SK-N-SH (cell line): ENCODE measurements at regions not wholly inside any gene's neighbourhood (a gene's known extent, or its start where the extent isn't known, plus 50 kb on each side); places are given as distances from the start of the nearest gene placed in this dataset.

Experiments
- CTCF ChIA-PET: fragments of 300-600, 350-600 bp; formaldehyde crosslinking; extraction: SDS; loops from one replicate; lab custom pipeline; 2021; lab: Yijun Ruan, JAX
- POLR2A ChIA-PET: fragments of 350-600 bp; sonication (Branson Sonifier 250); formaldehyde crosslinking; extraction: SDS; loops from one replicate; lab custom pipeline; 2020; ENCODE audit warnings: antibody characterized with exemption, inconsistent platforms; lab: Yijun Ruan, JAX
- DNase-seq: peaks from one replicate; pipeline ENCODE4 v3.0.0; 2012
- H2AFZ ChIP-seq: fragments of 200-600 bp; sonication (generic); 2 replicates; pipeline ENCODE4 v1.8.1; 2016; ENCODE audit warnings: antibody characterized with exemption, mild to moderate bottlenecking, low read depth
- H3F3A ChIP-seq: fragments of 200-600 bp; sonication (generic); replicated peaks from 2 replicates; pipeline ENCODE3; 2016; ENCODE audit warnings: antibody characterized with exemption, mild to moderate bottlenecking; ENCODE audit not compliant: insufficient read depth
- H3K27ac ChIP-seq, 2 experiments: fragments of 200-500 bp in 1 of 2; fragments of 200-600 bp in 1 of 2; sonication (Bioruptor generic) in 1 of 2; sonication (generic), shearing (Covaris generic) in 1 of 2; 2 replicates each; pipeline versions ENCODE4 v1.5.1 to v1.6.1; 2014 to 2016; ENCODE audit warnings: low read depth in 2 of 2, inconsistent platforms in 1 of 2, low read length in 1 of 2, mild to moderate bottlenecking in 1 of 2, mixed read lengths in 1 of 2
- H3K27me3 ChIP-seq: fragments of 200-600 bp; sonication (generic), shearing (Covaris generic); 2 replicates; pipeline ENCODE4 v1.6.1; 2016; ENCODE audit warnings: mixed run types; ENCODE audit not compliant: insufficient read depth
- H3K36me3 ChIP-seq, 2 experiments: fragments of 200-500 bp in 1 of 2; fragments of 200-600 bp in 1 of 2; sonication (Bioruptor generic) in 1 of 2; sonication (generic) in 1 of 2; replicated peaks in 1 of 2; 2 replicates each; pipeline versions ENCODE3 to v1.5.1; 2014 to 2016; ENCODE audit warnings: low read length in 1 of 2, mild to moderate bottlenecking in 1 of 2; ENCODE audit not compliant: insufficient read depth in 2 of 2, control insufficient read depth in 1 of 2
- H3K4me1 ChIP-seq, 2 experiments: fragments of 200-500 bp in 1 of 2; fragments of 200-600 bp in 1 of 2; sonication (Bioruptor generic) in 1 of 2; sonication (generic), shearing (Covaris generic) in 1 of 2; 2 replicates each; pipeline versions ENCODE4 v1.5.1 to v1.6.1; 2014 to 2016; ENCODE audit warnings: low read depth in 1 of 2, low read length in 1 of 2, mixed run types in 1 of 2; ENCODE audit not compliant: insufficient read depth in 2 of 2, control insufficient read depth in 1 of 2
- H3K4me2 ChIP-seq: fragments of 200-600 bp; sonication (generic), shearing (Covaris generic); 2 replicates; pipeline ENCODE4 v1.6.1; 2017; ENCODE audit warnings: mixed run types
- H3K4me3 ChIP-seq, 2 experiments: fragments of 200-500 bp in 1 of 2; fragments of 200-600 bp in 1 of 2; sonication (Bioruptor generic) in 1 of 2; sonication (generic), shearing (Covaris generic) in 1 of 2; 2 replicates each; pipeline versions ENCODE4 v1.5.1 to v1.8.1; 2014 to 2016; ENCODE audit warnings: low read depth in 2 of 2, inconsistent platforms in 1 of 2, low read length in 1 of 2, mild to moderate bottlenecking in 1 of 2, mixed read lengths in 1 of 2, moderate library complexity in 1 of 2
- H3K79me2 ChIP-seq: fragments of 200-600 bp; sonication (generic); 2 replicates; pipeline ENCODE4 v1.8.1; 2017; ENCODE audit warnings: mild to moderate bottlenecking; ENCODE audit not compliant: insufficient read depth
- H3K9ac ChIP-seq: fragments of 200-600 bp; sonication (generic); 2 replicates; pipeline ENCODE4 v1.6.1; 2017; ENCODE audit warnings: mixed run types
- H3K9me2 ChIP-seq: fragments of 200-600 bp; sonication (generic); 2 replicates; pipeline ENCODE4 v1.6.1; 2017; ENCODE audit warnings: mixed run types
- H3K9me3 ChIP-seq: fragments of 200-600 bp; sonication (generic); 2 replicates; pipeline ENCODE4 v1.6.1; 2017; ENCODE audit warnings: mixed run types, mild to moderate bottlenecking, moderate library complexity
- H4K20me1 ChIP-seq: fragments of 200-600 bp; sonication (generic); 2 replicates; pipeline ENCODE4 v1.6.1; 2017; ENCODE audit warnings: mild to moderate bottlenecking, mixed run types; ENCODE audit not compliant: insufficient read depth
- CHD2 ChIP-seq: fragments of 150-350 bp; IDR thresholded peaks from 2 replicates; pipeline ENCODE4 v1.6.1; 2018; ENCODE audit warnings: low read length; ENCODE audit not compliant: partially characterized antibody
- EZH2phosphoT487 ChIP-seq: fragments of 200-600 bp; sonication (generic); IDR thresholded peaks from 2 replicates; pipeline ENCODE4 v1.6.1; 2017; ENCODE audit warnings: low read depth, mixed run types, mild to moderate bottlenecking, antibody characterized with exemption, moderate library complexity, borderline replicate concordance
- FOSL2 ChIP-seq: IDR thresholded peaks from 2 replicates; pipeline ENCODE4 v1.4.0; 2012; ENCODE audit warnings: low read depth, mild to moderate bottlenecking, moderate library complexity, borderline replicate concordance
- GABPA ChIP-seq: IDR thresholded peaks from 2 replicates; pipeline ENCODE4 v1.4.0; 2012; ENCODE audit warnings: low read depth, mild to moderate bottlenecking
- GATA2 ChIP-seq: sonication (generic); formaldehyde crosslinking; IDR thresholded peaks from 2 replicates; pipeline ENCODE4 v1.5.0; 2020; ENCODE audit warnings: mild to moderate bottlenecking, missing genetic modification reagents
- MEF2A ChIP-seq: IDR thresholded peaks from 2 replicates; pipeline ENCODE4 v1.4.0; 2012; ENCODE audit warnings: low read depth, borderline replicate concordance
- MXI1 ChIP-seq: IDR thresholded peaks from 2 replicates; pipeline ENCODE4 v1.6.1; 2012; ENCODE audit warnings: mild to moderate bottlenecking, low read depth, low read length, improper control_type of control experiment
- RAD21 ChIP-seq: IDR thresholded peaks from 2 replicates; pipeline ENCODE4 v1.6.1; 2012; ENCODE audit warnings: mild to moderate bottlenecking, low read length
- RXRA ChIP-seq: IDR thresholded peaks from 2 replicates; pipeline ENCODE4 v1.4.0; 2012; ENCODE audit warnings: low read depth, mild to moderate bottlenecking, borderline replicate concordance
- TEAD4 ChIP-seq: IDR thresholded peaks from 2 replicates; pipeline ENCODE4 v1.4.0; 2012; ENCODE audit warnings: mild to moderate bottlenecking, borderline replicate concordance; ENCODE audit not compliant: insufficient read depth
- WGBS: methylation state at CpG from one replicate; pipeline ENCODE4 v1.1.6; 2017; ENCODE audit warnings: low lambda C conversion rate; 5-methylcytosine and 5-hydroxymethylcytosine counted together
- TF ChIP-seq, protein P1 (sequence below): IDR thresholded peaks from 2 replicates; pipeline ENCODE4 v1.4.0; 2012; ENCODE audit warnings: low read depth, borderline replicate concordance
- TF ChIP-seq, protein P2 (sequence below): fragments of 150-350 bp; IDR thresholded peaks from 2 replicates; pipeline ENCODE4 v1.6.1; 2016; ENCODE audit warnings: mild to moderate bottlenecking, low read depth, low read length
- TF ChIP-seq, protein P3 (sequence below): IDR thresholded peaks from 2 replicates; pipeline ENCODE4 v1.6.1; 2012; ENCODE audit warnings: mild to moderate bottlenecking, low read depth, low read length, moderate library complexity

DNA sequence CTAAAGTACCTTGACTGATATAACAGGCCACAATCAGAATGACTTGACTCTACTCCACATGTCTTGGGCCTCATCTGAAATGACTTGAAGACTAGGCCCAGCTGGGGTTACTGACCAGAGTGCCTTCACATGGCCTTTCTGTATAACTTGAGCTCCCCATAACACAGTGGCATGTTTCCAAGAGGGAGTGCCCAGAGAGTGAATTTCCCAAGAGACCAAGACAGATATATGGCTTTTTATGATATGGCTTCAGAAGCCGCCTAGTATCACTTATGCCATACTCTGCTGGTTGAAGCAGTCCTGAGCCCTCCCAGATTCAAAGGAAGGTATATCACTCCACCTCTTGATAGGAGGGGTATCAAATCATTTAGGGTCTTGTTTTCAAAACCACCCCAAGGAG lies 357.5 kb upstream of the EEF2KMT start:
- no peaks in the 10 kb centered on the region for H3K27me3 ChIP-seq
- H3K4me3 ChIP-seq, result no peak overlapping the region
- DNase-seq, result no peak
- H3F3A ChIP-seq, result no peaks in the 10 kb centered on the region
- H4K20me1 ChIP-seq, result no peaks in the 10 kb centered on the region
- no peak overlapping the region for H3K9ac ChIP-seq
- ChIA-PET POLR2A (no interaction called here), CTCF (interaction anchor here (0.6 kb wide), 1 partner anchor 730 kb away, joined by 3 read pairs; no protein-coding TSS in a partner anchor)
- H3K9me2 ChIP-seq, result no peaks in the 10 kb centered on the region
- H2AFZ ChIP-seq, result no peak overlapping the region
- no peak overlapping the region for H3K4me2 ChIP-seq
- no peaks in the 10 kb centered on the region for H3K9me3 ChIP-seq
- WGBS, result 75% methylated on average over 1 of the region's 1 CpG
- H3K27ac ChIP-seq, result no peak overlapping the region
- H3K36me3 ChIP-seq, result no peaks in the 10 kb centered on the region
- H3K4me1 ChIP-seq, result peaks cover 0 to 4% of the 10 kb centered on the region in 2 experiments; a peak in 1 of 4 replicates
- TF ChIP-seq CHD2, result no peak
- no peak for TF ChIP-seq RXRA
- no peak for TF ChIP-seq FOSL2
- no peak for TF ChIP-seq MXI1
- no peak for TF ChIP-seq RAD21
- TF ChIP-seq, protein P1, sequence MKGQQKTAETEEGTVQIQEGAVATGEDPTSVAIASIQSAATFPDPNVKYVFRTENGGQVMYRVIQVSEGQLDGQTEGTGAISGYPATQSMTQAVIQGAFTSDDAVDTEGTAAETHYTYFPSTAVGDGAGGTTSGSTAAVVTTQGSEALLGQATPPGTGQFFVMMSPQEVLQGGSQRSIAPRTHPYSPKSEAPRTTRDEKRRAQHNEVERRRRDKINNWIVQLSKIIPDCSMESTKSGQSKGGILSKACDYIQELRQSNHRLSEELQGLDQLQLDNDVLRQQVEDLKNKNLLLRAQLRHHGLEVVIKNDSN, result no peak
- TF ChIP-seq GATA2, result no peak
- TF ChIP-seq, protein P2, sequence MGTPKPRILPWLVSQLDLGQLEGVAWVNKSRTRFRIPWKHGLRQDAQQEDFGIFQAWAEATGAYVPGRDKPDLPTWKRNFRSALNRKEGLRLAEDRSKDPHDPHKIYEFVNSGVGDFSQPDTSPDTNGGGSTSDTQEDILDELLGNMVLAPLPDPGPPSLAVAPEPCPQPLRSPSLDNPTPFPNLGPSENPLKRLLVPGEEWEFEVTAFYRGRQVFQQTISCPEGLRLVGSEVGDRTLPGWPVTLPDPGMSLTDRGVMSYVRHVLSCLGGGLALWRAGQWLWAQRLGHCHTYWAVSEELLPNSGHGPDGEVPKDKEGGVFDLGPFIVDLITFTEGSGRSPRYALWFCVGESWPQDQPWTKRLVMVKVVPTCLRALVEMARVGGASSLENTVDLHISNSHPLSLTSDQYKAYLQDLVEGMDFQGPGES, result no peak
- TF ChIP-seq, protein P3, sequence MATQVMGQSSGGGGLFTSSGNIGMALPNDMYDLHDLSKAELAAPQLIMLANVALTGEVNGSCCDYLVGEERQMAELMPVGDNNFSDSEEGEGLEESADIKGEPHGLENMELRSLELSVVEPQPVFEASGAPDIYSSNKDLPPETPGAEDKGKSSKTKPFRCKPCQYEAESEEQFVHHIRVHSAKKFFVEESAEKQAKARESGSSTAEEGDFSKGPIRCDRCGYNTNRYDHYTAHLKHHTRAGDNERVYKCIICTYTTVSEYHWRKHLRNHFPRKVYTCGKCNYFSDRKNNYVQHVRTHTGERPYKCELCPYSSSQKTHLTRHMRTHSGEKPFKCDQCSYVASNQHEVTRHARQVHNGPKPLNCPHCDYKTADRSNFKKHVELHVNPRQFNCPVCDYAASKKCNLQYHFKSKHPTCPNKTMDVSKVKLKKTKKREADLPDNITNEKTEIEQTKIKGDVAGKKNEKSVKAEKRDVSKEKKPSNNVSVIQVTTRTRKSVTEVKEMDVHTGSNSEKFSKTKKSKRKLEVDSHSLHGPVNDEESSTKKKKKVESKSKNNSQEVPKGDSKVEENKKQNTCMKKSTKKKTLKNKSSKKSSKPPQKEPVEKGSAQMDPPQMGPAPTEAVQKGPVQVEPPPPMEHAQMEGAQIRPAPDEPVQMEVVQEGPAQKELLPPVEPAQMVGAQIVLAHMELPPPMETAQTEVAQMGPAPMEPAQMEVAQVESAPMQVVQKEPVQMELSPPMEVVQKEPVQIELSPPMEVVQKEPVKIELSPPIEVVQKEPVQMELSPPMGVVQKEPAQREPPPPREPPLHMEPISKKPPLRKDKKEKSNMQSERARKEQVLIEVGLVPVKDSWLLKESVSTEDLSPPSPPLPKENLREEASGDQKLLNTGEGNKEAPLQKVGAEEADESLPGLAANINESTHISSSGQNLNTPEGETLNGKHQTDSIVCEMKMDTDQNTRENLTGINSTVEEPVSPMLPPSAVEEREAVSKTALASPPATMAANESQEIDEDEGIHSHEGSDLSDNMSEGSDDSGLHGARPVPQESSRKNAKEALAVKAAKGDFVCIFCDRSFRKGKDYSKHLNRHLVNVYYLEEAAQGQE, result no peak
- TF ChIP-seq MEF2A, result no peak
- TF ChIP-seq, all 33 proteins: peak for 0
- H3K79me2 ChIP-seq, result no peaks in the 10 kb centered on the region

DNA sequence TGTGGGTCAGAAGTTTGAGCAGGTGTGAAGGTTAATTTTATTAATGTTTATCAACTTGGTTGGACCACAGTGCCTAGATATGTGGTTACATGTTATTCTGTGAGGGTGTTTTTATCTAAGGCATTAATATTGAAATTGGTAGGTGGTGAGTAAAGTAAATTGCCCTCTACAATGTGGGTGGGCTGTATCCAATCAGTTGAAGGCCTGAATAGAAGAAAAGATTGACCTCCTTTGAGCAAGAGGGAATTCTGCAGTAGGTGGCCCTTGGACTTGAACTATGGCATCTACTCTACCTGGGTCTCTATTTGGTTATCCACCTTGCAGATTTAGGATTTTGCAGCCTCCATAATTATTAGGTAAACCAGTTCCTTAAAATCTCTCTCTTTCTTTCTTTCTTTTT lies 356.8 kb upstream of the EEF2KMT start:
- Histone ChIP-seq H3K27ac (no peak overlapping the region), H3K36me3 (no peaks in the 10 kb centered on the region), H3K27me3 (no peaks in the 10 kb centered on the region), H3K4me1 (no peaks in the 10 kb centered on the region), H3K9me2 (no peaks in the 10 kb centered on the region), H3K4me3 (no peak overlapping the region), H2AFZ (no peak overlapping the region), H3F3A (no peaks in the 10 kb centered on the region), H3K4me2 (no peak overlapping the region), H4K20me1 (no peaks in the 10 kb centered on the region), H3K9me3 (no peaks in the 10 kb centered on the region), H3K79me2 (no peaks in the 10 kb centered on the region), H3K9ac (no peak overlapping the region)
- DNase-seq, result no peak
- POLR2A ChIA-PET, result no interaction called here
- TF ChIP-seq EZH2phosphoT487, result no peak
- no peak for TF ChIP-seq GABPA
- no peak for TF ChIP-seq RXRA
- TF ChIP-seq TEAD4, result no peak
- CTCF ChIA-PET, result interaction anchor here (0.6 kb wide), 1 partner anchor 731 kb away, joined by 3 read pairs; no protein-coding TSS in a partner anchor
